ENCODE measurements at regions not wholly inside any gene's neighbourhood (a gene's known extent, or its start where the extent isn't known, plus 50 kb on each side); places are given as distances from the start of the nearest gene placed in this dataset.

- Mint-ChIP-seq H3K4me3 (no peak overlapping the region), H3K27ac (no peak overlapping the region), H3K9me3 (peaks cover 3 to 19% (median 8%) of the 10 kb centered on the region in 7 donors), H3K27me3 (ENCODE audit: low read depth in 3 of 3) (peaks cover 0 to 2% (median 0%) of the 10 kb centered on the region in 3 donors), H3K36me3 (no peaks in the 10 kb centered on the region), H3K4me1 (no peaks in the 10 kb centered on the region)
- Histone ChIP-seq H2AFZ (ENCODE audit: insufficient read depth, low read depth, low read length, poor library complexity, severe bottlenecking) (no peak overlapping the region), H3K27ac (ENCODE audit: low read depth in 1 of 2, low read length in 2 of 2) (no peak overlapping the region), H3K9ac (ENCODE audit: insufficient read depth, low read length, poor library complexity, severe bottlenecking) (no peak overlapping the region), H3K27me3 (ENCODE audit: control insufficient read depth in 2 of 2, insufficient read depth in 2 of 2, low read length in 2 of 2) (no peaks in the 10 kb centered on the region), H3K4me1 (ENCODE audit: control insufficient read depth in 1 of 2, insufficient read depth in 2 of 2, low read length in 2 of 2) (no peaks in the 10 kb centered on the region), H3K79me2 (ENCODE audit: insufficient read depth, low read length) (no peaks in the 10 kb centered on the region), H3K9me3 (replicated peaks in 1 of 2; ENCODE audit: control insufficient read depth in 1 of 2, insufficient read depth in 1 of 2, low read length in 2 of 2) (peaks cover 4 to 22% of the 10 kb centered on the region in 2 donors), H4K20me1 (ENCODE audit: insufficient read depth, low read length) (no peaks in the 10 kb centered on the region), H3K4me2 (replicated peaks; ENCODE audit: extremely low read depth, low read length, poor library complexity, severe bottlenecking) (no peak overlapping the region), H3K36me3 (replicated peaks in 1 of 2; ENCODE audit: control insufficient read depth in 1 of 2, insufficient read depth in 2 of 2, low read length in 2 of 2) (no peaks in the 10 kb centered on the region), H3K4me3 (replicated peaks in 1 of 3; ENCODE audit: low read depth in 2 of 3, low read length in 3 of 3) (no peak overlapping the region)
- WGBS (ENCODE audit: insufficient coverage): 88% methylated on average over 2 of the region's 4 CpGs
- no peak for DNase-seq
- intact Hi-C loops (cut with micrococcal nuclease): no loop called here
- TF ChIP-seq, protein P1, sequence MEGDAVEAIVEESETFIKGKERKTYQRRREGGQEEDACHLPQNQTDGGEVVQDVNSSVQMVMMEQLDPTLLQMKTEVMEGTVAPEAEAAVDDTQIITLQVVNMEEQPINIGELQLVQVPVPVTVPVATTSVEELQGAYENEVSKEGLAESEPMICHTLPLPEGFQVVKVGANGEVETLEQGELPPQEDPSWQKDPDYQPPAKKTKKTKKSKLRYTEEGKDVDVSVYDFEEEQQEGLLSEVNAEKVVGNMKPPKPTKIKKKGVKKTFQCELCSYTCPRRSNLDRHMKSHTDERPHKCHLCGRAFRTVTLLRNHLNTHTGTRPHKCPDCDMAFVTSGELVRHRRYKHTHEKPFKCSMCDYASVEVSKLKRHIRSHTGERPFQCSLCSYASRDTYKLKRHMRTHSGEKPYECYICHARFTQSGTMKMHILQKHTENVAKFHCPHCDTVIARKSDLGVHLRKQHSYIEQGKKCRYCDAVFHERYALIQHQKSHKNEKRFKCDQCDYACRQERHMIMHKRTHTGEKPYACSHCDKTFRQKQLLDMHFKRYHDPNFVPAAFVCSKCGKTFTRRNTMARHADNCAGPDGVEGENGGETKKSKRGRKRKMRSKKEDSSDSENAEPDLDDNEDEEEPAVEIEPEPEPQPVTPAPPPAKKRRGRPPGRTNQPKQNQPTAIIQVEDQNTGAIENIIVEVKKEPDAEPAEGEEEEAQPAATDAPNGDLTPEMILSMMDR (IDR thresholded peaks at IDR 0.05): no peak
These were observed 185.3 kb downstream of the LRATD1 start for GRCh38 chr2:14817848-14818247.

DNA sequence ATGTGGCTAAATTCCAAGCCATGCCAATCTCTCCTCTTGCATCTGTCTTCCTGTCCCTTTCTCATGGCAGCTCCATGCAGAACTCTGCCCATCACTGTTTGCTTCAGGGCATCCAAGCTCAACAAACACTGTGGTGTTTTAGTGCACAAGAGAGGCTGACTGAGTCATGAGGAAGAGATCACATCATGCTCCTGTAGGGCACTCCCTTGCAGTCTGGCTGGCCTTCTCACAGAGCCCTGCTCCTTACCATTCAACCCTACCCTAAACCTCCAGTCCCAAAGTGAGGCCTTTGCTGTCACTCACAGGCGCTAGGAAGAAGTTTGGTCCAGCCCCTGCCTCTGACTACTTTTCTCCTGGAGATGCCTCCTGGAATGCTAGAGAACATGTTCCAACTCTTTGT lies 194.0 kb downstream of the LRATD1 start:
- H3K9ac ChIP-seq (ENCODE audit: insufficient read depth, low read length, poor library complexity, severe bottlenecking): no peak overlapping the region
- H3K27me3 ChIP-seq (ENCODE audit: control insufficient read depth in 2 of 2, insufficient read depth in 2 of 2, low read length in 2 of 2): no peaks in the 10 kb centered on the region
- DNase-seq: no peak
- WGBS (ENCODE audit: insufficient coverage): 100% methylated on average over 1 of the region's 1 CpG
- peaks cover 0 to 2% (median 0%) of the 10 kb centered on the region in 3 donors for H3K27me3 Mint-ChIP-seq (ENCODE audit: low read depth in 3 of 3)
- intact Hi-C loops (cut with micrococcal nuclease): no loop called here
- no peak overlapping the region for H3K4me3 Mint-ChIP-seq
- H3K27ac Mint-ChIP-seq: no peak overlapping the region
- H3K4me1 ChIP-seq (ENCODE audit: control insufficient read depth in 1 of 2, insufficient read depth in 2 of 2, low read length in 2 of 2): no peaks in the 10 kb centered on the region
- no peak overlapping the region for H3K27ac ChIP-seq (ENCODE audit: low read depth in 1 of 2, low read length in 2 of 2)
- no peaks in the 10 kb centered on the region for H3K36me3 ChIP-seq (replicated peaks in 1 of 2; ENCODE audit: control insufficient read depth in 1 of 2, insufficient read depth in 2 of 2, low read length in 2 of 2)
- H4K20me1 ChIP-seq (ENCODE audit: insufficient read depth, low read length): no peaks in the 10 kb centered on the region
- H3K4me3 ChIP-seq (replicated peaks in 1 of 3; ENCODE audit: low read depth in 2 of 3, low read length in 3 of 3): no peak overlapping the region
- H3K9me3 ChIP-seq (replicated peaks in 1 of 2; ENCODE audit: control insufficient read depth in 1 of 2, insufficient read depth in 1 of 2, low read length in 2 of 2): peaks cover 11 to 12% of the 10 kb centered on the region in 2 donors
- TF ChIP-seq, protein P1 (IDR thresholded peaks at IDR 0.05): no peak
- H3K4me2 ChIP-seq (replicated peaks; ENCODE audit: extremely low read depth, low read length, poor library complexity, severe bottlenecking): no peak overlapping the region
- no peaks in the 10 kb centered on the region for H3K4me1 Mint-ChIP-seq
- H2AFZ ChIP-seq (ENCODE audit: insufficient read depth, low read depth, low read length, poor library complexity, severe bottlenecking): no peak overlapping the region
- no peaks in the 10 kb centered on the region for H3K79me2 ChIP-seq (ENCODE audit: insufficient read depth, low read length)
- peaks cover 0 to 9% (median 2%) of the 10 kb centered on the region in 7 donors for H3K9me3 Mint-ChIP-seq
- H3K36me3 Mint-ChIP-seq: no peaks in the 10 kb centered on the region
